ENCODE measurements at regions not wholly inside any gene's neighbourhood (a gene's known extent, or its start where the extent isn't known, plus 50 kb on each side); places are given as distances from the start of the nearest gene placed in this dataset.
A peak's percentile ranks its signal among the peaks of the same experiment; 100 is the strongest.

- Histone ChIP-seq H3K27me3 (no peaks in the 10 kb centered on the region), H3K4me1 (no peaks in the 10 kb centered on the region), H3K36me3 (no peaks in the 10 kb centered on the region), H3K9me3 (no peaks in the 10 kb centered on the region), H3K4me3 (no peak overlapping the region), H3K27ac (no peak overlapping the region)
- no peak for TF ChIP-seq POLR2A (IDR thresholded peaks at IDR 0.05)
- TF ChIP-seq, protein P1, sequence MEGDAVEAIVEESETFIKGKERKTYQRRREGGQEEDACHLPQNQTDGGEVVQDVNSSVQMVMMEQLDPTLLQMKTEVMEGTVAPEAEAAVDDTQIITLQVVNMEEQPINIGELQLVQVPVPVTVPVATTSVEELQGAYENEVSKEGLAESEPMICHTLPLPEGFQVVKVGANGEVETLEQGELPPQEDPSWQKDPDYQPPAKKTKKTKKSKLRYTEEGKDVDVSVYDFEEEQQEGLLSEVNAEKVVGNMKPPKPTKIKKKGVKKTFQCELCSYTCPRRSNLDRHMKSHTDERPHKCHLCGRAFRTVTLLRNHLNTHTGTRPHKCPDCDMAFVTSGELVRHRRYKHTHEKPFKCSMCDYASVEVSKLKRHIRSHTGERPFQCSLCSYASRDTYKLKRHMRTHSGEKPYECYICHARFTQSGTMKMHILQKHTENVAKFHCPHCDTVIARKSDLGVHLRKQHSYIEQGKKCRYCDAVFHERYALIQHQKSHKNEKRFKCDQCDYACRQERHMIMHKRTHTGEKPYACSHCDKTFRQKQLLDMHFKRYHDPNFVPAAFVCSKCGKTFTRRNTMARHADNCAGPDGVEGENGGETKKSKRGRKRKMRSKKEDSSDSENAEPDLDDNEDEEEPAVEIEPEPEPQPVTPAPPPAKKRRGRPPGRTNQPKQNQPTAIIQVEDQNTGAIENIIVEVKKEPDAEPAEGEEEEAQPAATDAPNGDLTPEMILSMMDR (IDR thresholded peaks at IDR 0.05), result no peak
- no peak for DNase-seq
- 38% methylated on average over 4 of the region's 4 CpGs for WGBS (ENCODE audit: insufficient coverage, low coverage, low lambda C conversion rate, missing lambda C conversion rate)
- intact Hi-C loops (cut with DNase I), result no loop called here
- ATAC-seq, result no peak
These were observed 183.3 kb upstream of the SYNPR start for GRCh38 chr3:63094642-63095408.

- Histone ChIP-seq H3K27ac (no peak overlapping the region), H3K9me3 (no peaks in the 10 kb centered on the region), H3K4me3 (no peak overlapping the region), H3K4me1 (no peaks in the 10 kb centered on the region), H3K36me3 (no peaks in the 10 kb centered on the region), H3K27me3 (no peaks in the 10 kb centered on the region)
- 54% methylated on average over 5 of the region's 32 CpGs for WGBS (ENCODE audit: insufficient coverage, low coverage, low lambda C conversion rate, missing lambda C conversion rate)
- intact Hi-C loops (cut with DNase I), result no loop called here
- TF ChIP-seq, protein P1 (IDR thresholded peaks at IDR 0.05), result no peak
- no peak for TF ChIP-seq POLR2A (IDR thresholded peaks at IDR 0.05)
- peak in 1 of 3 donors; percentile 45 for DNase-seq
- ATAC-seq, result no peak
These were observed 181.7 kb upstream of the SYNPR start for GRCh38 chr3:63096248-63097058.

DNA sequence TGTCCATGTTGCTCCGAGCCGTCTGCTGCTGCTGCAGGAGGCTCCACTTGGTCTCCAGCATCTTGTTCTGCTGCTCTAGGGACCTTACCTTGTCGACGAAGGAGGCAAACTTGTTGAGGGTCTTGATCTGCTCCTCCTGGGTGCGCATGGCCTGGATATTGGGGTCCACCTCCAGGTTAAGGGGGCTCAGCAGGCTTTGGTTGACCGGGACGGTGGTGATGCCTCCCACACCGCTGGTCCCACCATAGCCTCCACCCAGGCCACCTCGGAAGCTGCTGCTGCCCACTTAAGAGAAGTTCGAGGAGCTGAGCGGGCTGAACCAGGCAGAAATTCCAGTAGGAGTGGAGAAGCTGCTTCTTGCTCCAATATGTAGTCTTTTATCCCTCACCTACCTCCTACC, 180.7 kb upstream of the SYNPR start:
- Histone ChIP-seq H3K4me1 (no peaks in the 10 kb centered on the region), H3K36me3 (no peaks in the 10 kb centered on the region), H3K4me3 (no peak overlapping the region), H3K27ac (no peak overlapping the region), H3K27me3 (no peaks in the 10 kb centered on the region), H3K9me3 (no peaks in the 10 kb centered on the region)
- intact Hi-C loops (cut with DNase I), result no loop called here
- ATAC-seq, result no peak
- no peak for DNase-seq
- 76% methylated on average over 9 of the region's 11 CpGs for WGBS (ENCODE audit: insufficient coverage, low coverage, low lambda C conversion rate, missing lambda C conversion rate)
- TF ChIP-seq, protein P1 (IDR thresholded peaks at IDR 0.05), result no peak
- TF ChIP-seq POLR2A (IDR thresholded peaks at IDR 0.05), result no peak

DNA sequence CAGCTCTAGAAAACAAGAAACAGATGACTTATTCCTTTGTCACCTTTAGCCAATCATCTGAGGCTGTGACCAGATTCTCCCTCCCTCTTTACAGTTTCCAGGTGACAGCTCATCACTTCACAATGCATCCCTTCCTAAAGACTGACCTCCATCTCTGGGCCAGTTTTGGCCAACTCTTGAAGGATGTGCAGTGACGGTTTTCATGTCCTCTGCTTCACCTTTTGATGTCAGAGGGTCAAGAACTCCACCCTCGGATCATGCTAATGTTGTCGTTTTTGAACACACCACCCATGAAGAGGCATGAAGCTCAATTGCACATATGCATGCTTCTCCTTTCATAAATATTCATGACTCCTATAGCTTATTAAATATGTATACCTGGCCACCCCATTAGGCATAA, 161.2 kb upstream of the SYNPR start:
- intact Hi-C loops (cut with DNase I), result no loop called here
- WGBS (ENCODE audit: insufficient coverage, low coverage, low lambda C conversion rate, missing lambda C conversion rate), result 50% methylated on average over 3 of the region's 3 CpGs
- TF ChIP-seq POLR2A (IDR thresholded peaks at IDR 0.05), result no peak
- TF ChIP-seq, protein P1 (IDR thresholded peaks at IDR 0.05), result no peak
- ATAC-seq (no peak), DNase-seq (no peak)
- H3K9me3 ChIP-seq, result no peaks in the 10 kb centered on the region
- no peaks in the 10 kb centered on the region for H3K4me1 ChIP-seq
- H3K27me3 ChIP-seq, result no peaks in the 10 kb centered on the region
- no peak overlapping the region for H3K27ac ChIP-seq
- H3K36me3 ChIP-seq, result no peaks in the 10 kb centered on the region
- no peak overlapping the region for H3K4me3 ChIP-seq
